ENCODE measurements at regions not wholly inside any gene's neighbourhood (a gene's known extent, or its start where the extent isn't known, plus 50 kb on each side); places are given as distances from the start of the nearest gene placed in this dataset.
"Not testable (repeated sequence)": the region's sequence is repeated elsewhere in the genome, so short reads cannot be mapped to it uniquely, and the experiment has no call there.

DNA sequence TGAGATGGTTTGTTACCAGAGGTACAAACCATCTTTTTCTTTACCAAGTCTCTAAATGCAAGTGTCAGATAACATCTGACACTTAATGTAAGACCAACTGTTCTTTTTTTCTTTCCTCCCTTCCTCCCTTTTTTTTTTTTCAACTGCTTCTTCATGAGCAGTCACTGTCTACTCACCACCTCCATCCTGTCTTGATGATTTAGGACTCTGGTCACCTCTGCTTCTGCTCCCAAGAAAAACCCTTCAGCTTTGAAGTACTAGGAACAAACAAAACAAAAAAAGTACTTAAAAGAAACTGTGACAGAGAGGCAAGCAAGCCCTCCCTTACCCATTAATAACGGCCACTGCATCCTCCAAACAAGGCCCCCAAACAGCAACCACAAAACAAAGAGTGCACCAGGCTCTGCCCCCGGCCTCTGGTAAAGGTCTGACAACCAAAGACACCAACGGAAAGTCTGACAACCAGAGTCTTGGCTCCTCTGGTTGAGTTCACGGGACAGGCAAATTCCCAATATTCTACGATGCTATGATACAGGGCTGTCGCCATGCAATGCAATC is 141.0 kb downstream of the ARL4C start:
- H3K27me3 Mint-ChIP-seq, result no peaks in the 10 kb centered on the region
- H3K36me3 Mint-ChIP-seq (ENCODE audit: low read depth), result peaks cover 13% of the 10 kb centered on the region
- no peak for DNase-seq
- no peak overlapping the region for H3K4me3 Mint-ChIP-seq
- intact Hi-C loops (cut with micrococcal nuclease), result no loop called here
- peaks cover 26% of the 10 kb centered on the region for H3K9me3 Mint-ChIP-seq
- peaks cover 29% of the 10 kb centered on the region for H3K4me1 Mint-ChIP-seq
- peak overlapping the region; percentile 57 for H3K27ac Mint-ChIP-seq

GRCh38 chr2:234355021-234355720 is 141.7 kb downstream of the ARL4C start:
- Mint-ChIP-seq H3K9me3 (peaks cover 19% of the 10 kb centered on the region), H3K4me3 (no peak overlapping the region), H3K36me3 (ENCODE audit: low read depth) (peaks cover 13% of the 10 kb centered on the region), H3K27me3 (no peaks in the 10 kb centered on the region), H3K4me1 (peaks cover 23% of the 10 kb centered on the region), H3K27ac (no peak overlapping the region)
- no peak for DNase-seq
- intact Hi-C loops (cut with micrococcal nuclease), result no loop called here

- no peaks in the 10 kb centered on the region for H3K27me3 Mint-ChIP-seq
- no peak for DNase-seq
- intact Hi-C loops (cut with micrococcal nuclease), result no loop called here
- H3K9me3 Mint-ChIP-seq, result peaks cover 8% of the 10 kb centered on the region
- no peak overlapping the region for H3K27ac Mint-ChIP-seq
- H3K4me1 Mint-ChIP-seq, result peaks cover 28% of the 10 kb centered on the region
- H3K36me3 Mint-ChIP-seq (ENCODE audit: low read depth), result peaks cover 4% of the 10 kb centered on the region
- no peak overlapping the region for H3K4me3 Mint-ChIP-seq
Measured at GRCh38 chr2:234352270-234352669, 144.6 kb downstream of the ARL4C start.

- peaks cover 27% of the 10 kb centered on the region for H3K4me1 Mint-ChIP-seq
- H3K36me3 Mint-ChIP-seq (ENCODE audit: low read depth); H3K4me3 Mint-ChIP-seq; H3K27ac Mint-ChIP-seq; intact Hi-C loops (cut with micrococcal nuclease); DNase-seq; H3K27me3 Mint-ChIP-seq; H3K9me3 Mint-ChIP-seq: not testable (repeated sequence)
Measured at GRCh38 chr2:234351866-234352265, 145.0 kb downstream of the ARL4C start.

DNA sequence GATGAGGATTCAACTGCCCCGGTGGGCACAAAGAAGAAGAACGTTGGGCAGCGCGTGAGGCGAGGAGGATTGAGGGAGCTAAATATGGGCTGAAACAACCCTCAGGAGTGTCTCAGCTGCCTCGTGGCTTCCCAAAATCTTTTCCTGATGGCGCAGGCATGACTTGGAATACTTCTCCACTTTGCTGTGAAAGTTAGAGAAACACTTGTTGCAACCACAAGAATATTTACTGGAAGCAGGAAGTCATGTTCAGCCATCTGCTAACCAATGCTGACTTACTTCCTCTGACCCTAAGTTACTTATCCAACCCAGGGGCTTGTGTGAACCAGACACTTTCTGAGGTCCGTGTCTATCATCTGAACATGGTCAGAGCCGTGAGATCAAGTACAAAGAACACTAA is 148.8 kb downstream of the ARL4C start:
- H3K36me3 Mint-ChIP-seq (ENCODE audit: low read depth), result peaks cover 6% of the 10 kb centered on the region
- intact Hi-C loops (cut with micrococcal nuclease), result no loop called here
- H3K9me3 Mint-ChIP-seq, result peaks cover 13% of the 10 kb centered on the region
- H3K4me1 Mint-ChIP-seq, result peaks cover 22% of the 10 kb centered on the region
- H3K27me3 Mint-ChIP-seq, result no peaks in the 10 kb centered on the region
- H3K4me3 Mint-ChIP-seq, result no peak overlapping the region
- DNase-seq, result no peak
- no peak overlapping the region for H3K27ac Mint-ChIP-seq

GRCh38 chr2:234345921-234346320 is 151.0 kb downstream of the ARL4C start:
- H3K36me3 Mint-ChIP-seq (ENCODE audit: low read depth), result peaks cover 4% of the 10 kb centered on the region
- intact Hi-C loops (cut with micrococcal nuclease), result no loop called here
- H3K4me3 Mint-ChIP-seq, result no peak overlapping the region
- DNase-seq, result no peak
- peaks cover 10% of the 10 kb centered on the region for H3K9me3 Mint-ChIP-seq
- H3K4me1 Mint-ChIP-seq, result peaks cover 22% of the 10 kb centered on the region
- H3K27me3 Mint-ChIP-seq, result no peaks in the 10 kb centered on the region
- no peak overlapping the region for H3K27ac Mint-ChIP-seq

- H3K4me1 Mint-ChIP-seq, result peaks cover 25% of the 10 kb centered on the region
- H3K36me3 Mint-ChIP-seq (ENCODE audit: low read depth), result peaks cover 4% of the 10 kb centered on the region
- no peaks in the 10 kb centered on the region for H3K27me3 Mint-ChIP-seq
- peaks cover 16% of the 10 kb centered on the region for H3K9me3 Mint-ChIP-seq
- H3K27ac Mint-ChIP-seq, result no peak overlapping the region
- DNase-seq, result no peak
- intact Hi-C loops (cut with micrococcal nuclease), result no loop called here
- H3K4me3 Mint-ChIP-seq, result no peak overlapping the region
Measured at GRCh38 chr2:234344012-234344411, 152.9 kb downstream of the ARL4C start.

GRCh38 chr2:234343372-234343771 is 153.5 kb downstream of the ARL4C start:
- H3K36me3 Mint-ChIP-seq (ENCODE audit: low read depth), result peaks cover 7% of the 10 kb centered on the region
- no peak overlapping the region for H3K27ac Mint-ChIP-seq
- H3K4me1 Mint-ChIP-seq, result peaks cover 23% of the 10 kb centered on the region
- intact Hi-C loops (cut with micrococcal nuclease), result no loop called here
- no peak overlapping the region for H3K4me3 Mint-ChIP-seq
- peaks cover 20% of the 10 kb centered on the region for H3K9me3 Mint-ChIP-seq
- no peak for DNase-seq
- no peaks in the 10 kb centered on the region for H3K27me3 Mint-ChIP-seq

DNA sequence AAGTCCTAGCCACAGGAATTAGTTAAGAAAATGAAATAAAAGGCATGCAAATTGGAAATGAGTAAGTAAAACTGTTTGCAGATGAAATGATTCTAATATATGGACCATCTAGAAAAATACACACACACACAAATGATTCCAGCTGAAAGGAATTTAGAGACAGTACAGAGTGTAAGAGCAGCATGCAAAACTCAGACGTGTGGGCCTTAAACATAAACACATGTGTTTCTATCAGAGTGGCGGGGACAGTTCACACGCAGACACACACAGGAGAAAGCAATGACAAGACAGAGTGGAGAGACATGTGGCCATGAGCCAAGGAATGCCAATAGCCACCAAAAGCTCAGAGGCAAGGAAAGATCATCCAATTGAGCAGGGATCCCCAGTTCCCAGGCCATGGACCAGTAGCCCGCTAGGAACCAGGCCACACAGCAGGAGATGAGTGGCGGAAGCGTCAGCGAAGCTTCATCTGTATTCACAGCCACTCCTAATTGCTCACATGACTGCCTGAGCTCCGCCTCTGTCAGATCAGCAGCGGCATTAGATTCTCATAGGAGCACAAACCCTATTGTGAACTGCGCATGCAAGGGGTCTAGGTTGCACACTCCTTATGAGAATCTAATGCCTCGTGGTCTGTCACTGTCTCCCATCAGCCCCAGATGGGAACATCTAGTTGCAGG is 155.4 kb downstream of the ARL4C start:
- Mint-ChIP-seq H3K9me3 (peaks cover 19% of the 10 kb centered on the region), H3K36me3 (ENCODE audit: low read depth) (peaks cover 9% of the 10 kb centered on the region), H3K27me3 (no peaks in the 10 kb centered on the region), H3K4me3 (no peak overlapping the region), H3K27ac (no peak overlapping the region), H3K4me1 (peaks cover 13% of the 10 kb centered on the region)
- intact Hi-C loops (cut with micrococcal nuclease), result no loop called here
- no peak for DNase-seq

DNA sequence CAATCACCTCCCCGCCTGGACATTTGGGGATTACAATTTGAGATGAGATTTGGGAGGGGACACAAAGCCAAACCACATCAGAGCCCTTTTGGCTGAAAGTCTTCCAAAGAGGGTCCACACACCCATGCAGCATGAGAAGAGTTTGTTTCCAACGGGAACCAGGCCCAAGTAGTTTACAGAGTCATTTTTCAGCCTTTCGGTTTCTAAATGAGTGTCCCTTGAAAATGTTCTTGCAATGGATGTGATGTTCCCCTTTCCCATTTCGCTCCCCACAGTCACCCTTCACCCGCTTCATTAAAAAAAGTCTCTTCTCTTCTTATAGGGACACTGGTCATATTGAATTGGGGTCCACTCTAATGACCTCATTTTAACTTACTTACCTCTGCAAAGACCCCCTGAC is 157.4 kb downstream of the ARL4C start:
- H3K4me1 Mint-ChIP-seq, result peaks cover 15% of the 10 kb centered on the region
- peaks cover 13% of the 10 kb centered on the region for H3K9me3 Mint-ChIP-seq
- no peak overlapping the region for H3K27ac Mint-ChIP-seq
- no peak for DNase-seq
- peaks cover 5% of the 10 kb centered on the region for H3K36me3 Mint-ChIP-seq (ENCODE audit: low read depth)
- no peaks in the 10 kb centered on the region for H3K27me3 Mint-ChIP-seq
- H3K4me3 Mint-ChIP-seq, result no peak overlapping the region
- intact Hi-C loops (cut with micrococcal nuclease), result no loop called here

- peaks cover 13% of the 10 kb centered on the region for H3K9me3 Mint-ChIP-seq
- H3K27ac Mint-ChIP-seq, result no peak overlapping the region
- no peak for DNase-seq
- H3K4me1 Mint-ChIP-seq, result peaks cover 12% of the 10 kb centered on the region
- intact Hi-C loops (cut with micrococcal nuclease), result no loop called here
- no peak overlapping the region for H3K4me3 Mint-ChIP-seq
- peaks cover 5% of the 10 kb centered on the region for H3K36me3 Mint-ChIP-seq (ENCODE audit: low read depth)
- H3K27me3 Mint-ChIP-seq, result no peaks in the 10 kb centered on the region
Measured at GRCh38 chr2:234339011-234339410, 157.9 kb downstream of the ARL4C start.

DNA sequence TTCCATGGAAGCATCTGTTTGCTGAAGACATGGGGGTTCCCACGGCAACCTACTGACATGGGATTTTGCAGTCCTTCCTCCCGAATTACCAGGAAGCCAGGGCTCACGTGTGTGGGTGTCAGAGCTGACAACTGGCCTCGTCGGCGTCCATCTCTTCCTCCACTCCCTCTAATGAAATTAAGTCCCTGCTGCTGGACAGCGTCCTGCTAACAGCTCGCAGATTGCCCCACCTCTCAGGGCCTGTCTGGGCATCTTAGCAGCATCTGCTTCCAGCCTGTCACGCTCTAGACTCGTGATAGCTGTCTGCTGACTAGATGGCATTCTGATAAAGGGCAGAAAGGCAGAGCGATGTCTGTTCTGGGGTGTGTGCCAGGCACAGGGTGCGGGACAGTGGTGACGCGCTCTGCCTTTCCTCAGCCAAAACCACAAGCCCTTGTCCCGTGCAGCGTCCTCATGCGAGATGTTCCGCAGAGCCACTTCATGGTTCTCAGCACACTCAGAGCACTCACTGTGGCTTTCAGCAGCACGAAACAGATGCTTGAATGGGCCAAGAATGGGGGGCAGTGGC is 161.1 kb downstream of the ARL4C start:
- H3K4me3 Mint-ChIP-seq, result peak overlapping the region; percentile 11
- H3K27me3 Mint-ChIP-seq, result no peaks in the 10 kb centered on the region
- intact Hi-C loops (cut with micrococcal nuclease), result no loop called here
- peak; percentile 77 for DNase-seq
- H3K4me1 Mint-ChIP-seq, result peaks cover 30% of the 10 kb centered on the region
- H3K27ac Mint-ChIP-seq, result peak overlapping the region; percentile 54
- H3K9me3 Mint-ChIP-seq, result peaks cover 13% of the 10 kb centered on the region
- peaks cover 5% of the 10 kb centered on the region for H3K36me3 Mint-ChIP-seq (ENCODE audit: low read depth)

GRCh38 chr2:234334756-234335155 is 162.1 kb downstream of the ARL4C start:
- peaks cover 12% of the 10 kb centered on the region for H3K9me3 Mint-ChIP-seq
- intact Hi-C loops (cut with micrococcal nuclease), result no loop called here
- no peak overlapping the region for H3K27ac Mint-ChIP-seq
- no peak for DNase-seq
- H3K36me3 Mint-ChIP-seq (ENCODE audit: low read depth), result peaks cover 5% of the 10 kb centered on the region
- no peaks in the 10 kb centered on the region for H3K27me3 Mint-ChIP-seq
- H3K4me3 Mint-ChIP-seq, result no peak overlapping the region
- H3K4me1 Mint-ChIP-seq, result peaks cover 30% of the 10 kb centered on the region

- intact Hi-C loops (cut with micrococcal nuclease), result no loop called here
- DNase-seq, result no peak
Measured at GRCh38 chr2:234334151-234334550, 162.7 kb downstream of the ARL4C start.

More at GRCh38 chr2:234334151-234334550, 162.7 kb downstream of the ARL4C start:
- no peak overlapping the region for H3K27ac Mint-ChIP-seq
- H3K9me3 Mint-ChIP-seq, result peaks cover 8% of the 10 kb centered on the region
- no peak overlapping the region for H3K4me3 Mint-ChIP-seq
- H3K36me3 Mint-ChIP-seq (ENCODE audit: low read depth), result peaks cover 5% of the 10 kb centered on the region
- no peaks in the 10 kb centered on the region for H3K27me3 Mint-ChIP-seq
- H3K4me1 Mint-ChIP-seq, result peaks cover 28% of the 10 kb centered on the region
